ENCODE measurements at regions not wholly inside any gene's neighbourhood (a gene's known extent, or its start where the extent isn't known, plus 50 kb on each side); places are given as distances from the start of the nearest gene placed in this dataset.

DNA sequence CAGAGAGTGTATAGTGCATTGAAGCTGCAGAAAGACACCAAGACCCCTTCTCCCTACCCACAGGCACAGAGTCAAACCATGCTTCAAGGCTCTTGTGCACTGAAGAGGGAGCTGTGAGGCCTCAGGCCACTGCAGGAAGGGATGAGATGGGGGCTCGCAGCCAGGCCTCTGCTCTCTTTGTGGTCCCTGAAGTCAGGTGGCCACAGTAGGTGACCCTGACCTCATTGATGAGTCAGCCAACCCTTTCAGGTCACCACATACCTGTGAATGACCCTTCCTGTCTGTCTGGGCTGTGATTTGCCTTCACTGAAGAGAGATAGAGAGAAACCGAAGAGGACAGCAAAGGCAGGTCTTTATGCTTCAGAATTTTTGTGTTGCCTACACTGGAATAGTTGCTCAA lies 372.1 kb downstream of the ACTL7B start:
- intact Hi-C loops (cut with micrococcal nuclease) = no loop called here
- DNase-seq (ENCODE audit: low spot score) = no peak
- H3K27ac Mint-ChIP-seq = no peak overlapping the region
- no peaks in the 10 kb centered on the region for H3K36me3 Mint-ChIP-seq (ENCODE audit: low read depth)
- H3K9me3 Mint-ChIP-seq = no peaks in the 10 kb centered on the region
- no peaks in the 10 kb centered on the region for H3K4me1 Mint-ChIP-seq (ENCODE audit: low read depth)
- no peak overlapping the region for H3K4me3 Mint-ChIP-seq
- H3K27me3 Mint-ChIP-seq (ENCODE audit: insufficient read depth) = no peaks in the 10 kb centered on the region

GRCh38 chr9:108479989-108480652 lies 375.7 kb downstream of the ACTL7B start:
- no peak for DNase-seq (ENCODE audit: low spot score)
- H3K27ac Mint-ChIP-seq = no peak overlapping the region
- no peaks in the 10 kb centered on the region for H3K9me3 Mint-ChIP-seq
- H3K4me3 Mint-ChIP-seq = no peak overlapping the region
- no peaks in the 10 kb centered on the region for H3K4me1 Mint-ChIP-seq (ENCODE audit: low read depth)
- H3K27me3 Mint-ChIP-seq (ENCODE audit: insufficient read depth) = no peaks in the 10 kb centered on the region
- H3K36me3 Mint-ChIP-seq (ENCODE audit: low read depth) = no peaks in the 10 kb centered on the region
- intact Hi-C loops (cut with micrococcal nuclease) = no loop called here

- Mint-ChIP-seq H3K36me3 (ENCODE audit: low read depth) (no peaks in the 10 kb centered on the region), H3K27ac (no peak overlapping the region), H3K4me1 (ENCODE audit: low read depth) (no peaks in the 10 kb centered on the region), H3K4me3 (no peak overlapping the region), H3K9me3 (no peaks in the 10 kb centered on the region), H3K27me3 (ENCODE audit: insufficient read depth) (no peaks in the 10 kb centered on the region)
- intact Hi-C loops (cut with micrococcal nuclease) = no loop called here
- DNase-seq (ENCODE audit: low spot score) = no peak
Observed at GRCh38 chr9:108478431-108479332, 377.1 kb downstream of the ACTL7B start.

- no peak overlapping the region for H3K27ac Mint-ChIP-seq
- intact Hi-C loops (cut with micrococcal nuclease) = no loop called here
- DNase-seq (ENCODE audit: low spot score) = no peak
- no peak overlapping the region for H3K4me3 Mint-ChIP-seq
- H3K9me3 Mint-ChIP-seq = no peaks in the 10 kb centered on the region
- H3K4me1 Mint-ChIP-seq (ENCODE audit: low read depth) = no peaks in the 10 kb centered on the region
- H3K36me3 Mint-ChIP-seq (ENCODE audit: low read depth) = no peaks in the 10 kb centered on the region
- no peaks in the 10 kb centered on the region for H3K27me3 Mint-ChIP-seq (ENCODE audit: insufficient read depth)
Observed at GRCh38 chr9:108477529-108478006, 378.2 kb downstream of the ACTL7B start.

DNA sequence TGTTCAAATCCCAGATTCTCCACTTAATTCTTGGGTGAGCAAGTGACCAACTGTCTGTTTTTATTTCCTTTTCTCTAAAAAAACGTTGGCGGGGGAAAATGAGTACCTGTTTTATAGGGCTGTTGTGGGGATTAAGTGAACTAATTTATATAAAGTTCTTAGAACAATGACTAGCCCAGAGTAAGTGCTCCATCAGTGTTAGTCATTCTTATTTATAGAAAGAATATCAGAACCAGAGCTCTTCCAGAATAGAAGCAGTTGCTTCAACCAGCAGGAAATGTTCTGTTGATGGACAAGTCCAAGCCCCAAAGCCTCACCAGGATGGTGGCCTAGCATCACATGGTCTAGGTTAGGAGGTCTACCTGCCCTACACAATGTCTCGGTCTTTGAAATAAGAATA lies 379.2 kb downstream of the ACTL7B start:
- Mint-ChIP-seq H3K4me3 (no peak overlapping the region), H3K27me3 (ENCODE audit: insufficient read depth) (no peaks in the 10 kb centered on the region), H3K9me3 (no peaks in the 10 kb centered on the region), H3K4me1 (ENCODE audit: low read depth) (no peaks in the 10 kb centered on the region), H3K36me3 (ENCODE audit: low read depth) (no peaks in the 10 kb centered on the region), H3K27ac (no peak overlapping the region)
- intact Hi-C loops (cut with micrococcal nuclease) = no loop called here
- DNase-seq (ENCODE audit: low spot score) = no peak

DNA sequence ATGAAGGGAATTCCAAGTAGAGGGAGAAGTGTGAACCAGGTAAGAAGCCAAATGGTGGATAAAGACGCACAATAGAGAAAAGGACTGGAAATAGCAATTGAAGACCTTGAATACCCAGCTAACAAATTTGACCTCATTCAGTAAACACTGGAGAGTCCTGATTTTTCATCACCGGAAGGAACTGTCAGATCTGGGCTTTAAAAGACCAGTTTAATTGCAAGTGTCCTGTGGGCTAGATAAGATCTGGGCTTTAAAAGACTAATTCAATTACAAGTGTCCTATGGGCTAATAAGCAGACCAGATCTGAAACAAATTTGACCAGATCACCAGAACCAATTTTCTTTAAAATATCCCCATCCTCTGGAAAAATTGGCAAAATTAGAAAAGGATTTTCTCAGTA lies 380.0 kb downstream of the ACTL7B start:
- Mint-ChIP-seq H3K9me3 (no peaks in the 10 kb centered on the region), H3K4me3 (no peak overlapping the region), H3K27ac (no peak overlapping the region), H3K4me1 (ENCODE audit: low read depth) (no peaks in the 10 kb centered on the region), H3K27me3 (ENCODE audit: insufficient read depth) (no peaks in the 10 kb centered on the region), H3K36me3 (ENCODE audit: low read depth) (no peaks in the 10 kb centered on the region)
- no peak for DNase-seq (ENCODE audit: low spot score)
- intact Hi-C loops (cut with micrococcal nuclease) = no loop called here

DNA sequence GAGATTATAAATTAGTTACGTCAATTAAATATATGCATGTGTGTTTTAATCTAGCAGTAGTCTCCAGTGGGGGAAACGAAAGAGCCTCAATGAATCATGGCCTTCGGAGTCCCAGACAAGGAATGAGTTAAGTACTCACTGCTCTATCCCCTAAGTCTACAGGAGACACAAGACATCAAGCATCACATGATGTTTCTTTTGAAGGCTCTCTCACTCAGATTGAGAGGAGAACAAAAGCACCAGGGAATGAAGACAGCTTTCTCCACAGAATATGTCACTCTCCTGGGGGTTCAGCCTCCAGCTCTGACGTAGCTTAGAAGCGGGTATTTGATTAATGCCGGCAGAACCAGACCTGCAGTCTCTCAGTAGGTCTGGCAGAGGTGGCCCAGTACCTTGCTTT lies 381.4 kb downstream of the ACTL7B start:
- intact Hi-C loops (cut with micrococcal nuclease) = no loop called here
- Mint-ChIP-seq H3K27me3 (ENCODE audit: insufficient read depth) (no peaks in the 10 kb centered on the region), H3K9me3 (no peaks in the 10 kb centered on the region), H3K27ac (no peak overlapping the region), H3K4me1 (ENCODE audit: low read depth) (no peaks in the 10 kb centered on the region), H3K36me3 (ENCODE audit: low read depth) (no peaks in the 10 kb centered on the region), H3K4me3 (no peak overlapping the region)
- DNase-seq (ENCODE audit: low spot score) = no peak

DNA sequence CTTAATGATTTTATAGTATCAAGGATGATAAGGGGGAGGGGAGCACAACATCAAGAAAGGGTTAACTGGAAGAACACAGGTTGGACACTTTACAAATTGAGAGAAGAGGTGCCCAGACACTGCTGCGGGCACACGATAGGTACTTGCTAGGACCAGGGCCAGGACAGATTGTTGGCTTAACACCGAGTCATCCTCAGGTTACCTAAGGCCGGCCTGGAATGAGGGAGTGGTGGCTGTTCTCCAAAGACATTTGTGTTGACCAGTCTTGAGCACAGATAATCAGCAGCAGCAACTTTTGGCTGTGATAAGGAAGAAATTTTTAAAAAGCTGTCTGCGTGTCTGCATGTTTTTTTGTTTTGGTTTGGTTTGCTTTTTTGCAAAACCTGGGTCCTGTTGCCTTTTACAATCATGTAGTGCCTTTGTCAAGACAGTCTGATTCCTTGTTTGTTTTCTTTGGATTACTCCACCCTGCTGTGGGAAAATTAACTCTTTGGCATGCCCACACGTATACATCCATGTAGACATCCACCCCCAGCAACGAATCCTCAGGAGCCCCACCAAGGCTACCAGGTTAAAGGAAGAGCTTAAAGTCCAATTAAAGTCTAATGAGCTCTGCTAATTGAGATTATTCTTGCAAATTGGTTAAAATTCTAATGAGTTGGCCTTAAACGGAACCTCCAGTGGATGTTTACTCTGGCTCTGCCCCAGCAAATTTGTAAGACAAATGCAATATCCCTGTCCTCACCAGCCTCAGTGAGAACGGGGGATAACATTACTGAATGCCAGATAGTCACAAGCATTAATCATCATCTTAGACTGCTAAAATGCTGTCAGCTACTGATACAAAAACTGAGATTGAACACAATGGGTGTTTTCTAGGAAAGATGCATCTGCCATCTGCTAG lies 382.3 kb downstream of the ACTL7B start:
- intact Hi-C loops (cut with micrococcal nuclease) = no loop called here
- no peak for DNase-seq (ENCODE audit: low spot score)
- no peaks in the 10 kb centered on the region for H3K27me3 Mint-ChIP-seq (ENCODE audit: insufficient read depth)
- no peaks in the 10 kb centered on the region for H3K4me1 Mint-ChIP-seq (ENCODE audit: low read depth)
- no peak overlapping the region for H3K27ac Mint-ChIP-seq
- H3K36me3 Mint-ChIP-seq (ENCODE audit: low read depth) = no peaks in the 10 kb centered on the region
- H3K4me3 Mint-ChIP-seq = no peak overlapping the region
- H3K9me3 Mint-ChIP-seq = no peaks in the 10 kb centered on the region

DNA sequence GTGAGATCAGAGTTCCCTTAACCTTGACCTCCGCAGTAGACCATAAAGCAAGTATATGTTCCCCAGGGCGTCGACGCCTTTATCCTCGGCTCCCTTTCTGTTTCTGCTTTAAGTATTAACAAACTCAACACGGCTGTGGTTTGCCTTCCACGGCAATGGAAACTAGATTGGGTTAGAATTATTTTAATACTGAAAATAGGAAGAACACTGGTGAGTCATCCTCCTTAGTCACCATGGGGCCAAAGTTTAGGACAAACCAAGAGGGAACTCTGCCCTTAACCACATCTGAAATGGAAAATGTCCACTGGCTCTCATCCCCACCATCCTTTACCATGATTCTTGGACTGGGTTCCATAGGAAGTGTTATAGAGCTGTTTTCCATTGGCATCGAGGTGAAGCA lies 386.1 kb downstream of the ACTL7B start:
- Mint-ChIP-seq H3K4me1 (ENCODE audit: low read depth) (no peaks in the 10 kb centered on the region), H3K36me3 (ENCODE audit: low read depth) (no peaks in the 10 kb centered on the region), H3K9me3 (no peaks in the 10 kb centered on the region), H3K27ac (no peak overlapping the region), H3K27me3 (ENCODE audit: insufficient read depth) (no peaks in the 10 kb centered on the region), H3K4me3 (no peak overlapping the region)
- intact Hi-C loops (cut with micrococcal nuclease) = no loop called here
- DNase-seq (ENCODE audit: low spot score) = no peak

GRCh38 chr9:108468364-108468763 lies 387.4 kb downstream of the ACTL7B start:
- Mint-ChIP-seq H3K27ac (no peak overlapping the region), H3K27me3 (ENCODE audit: insufficient read depth) (no peaks in the 10 kb centered on the region), H3K4me1 (ENCODE audit: low read depth) (no peaks in the 10 kb centered on the region), H3K4me3 (no peak overlapping the region), H3K36me3 (ENCODE audit: low read depth) (no peaks in the 10 kb centered on the region), H3K9me3 (no peaks in the 10 kb centered on the region)
- DNase-seq (ENCODE audit: low spot score) = no peak
- intact Hi-C loops (cut with micrococcal nuclease) = no loop called here

GRCh38 chr9:108467653-108468324 lies 388.0 kb downstream of the ACTL7B start:
- H3K27me3 Mint-ChIP-seq (ENCODE audit: insufficient read depth) = no peaks in the 10 kb centered on the region

DNA sequence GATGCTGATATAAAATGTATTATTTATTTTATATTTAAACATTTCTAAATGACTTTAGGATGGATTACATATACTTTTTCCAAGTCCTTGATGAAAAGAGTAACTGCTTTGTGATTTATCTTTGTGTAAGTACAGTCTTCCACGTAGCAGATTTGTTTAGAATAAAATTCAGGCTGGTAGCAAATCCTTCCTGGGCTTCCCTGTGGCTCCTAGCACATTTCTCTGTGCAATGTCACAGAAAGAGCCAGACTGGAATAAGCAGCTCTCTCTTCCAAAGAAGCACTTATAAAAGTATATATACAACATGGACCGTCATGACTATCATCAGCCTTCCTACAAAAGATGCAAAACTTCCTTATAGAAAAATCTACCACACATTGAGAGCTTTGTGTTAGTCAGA lies 388.6 kb downstream of the ACTL7B start:
- Mint-ChIP-seq H3K36me3 (ENCODE audit: low read depth) (no peaks in the 10 kb centered on the region), H3K27ac (no peak overlapping the region), H3K4me3 (no peak overlapping the region), H3K9me3 (no peaks in the 10 kb centered on the region), H3K4me1 (ENCODE audit: low read depth) (no peaks in the 10 kb centered on the region), H3K27me3 (ENCODE audit: insufficient read depth) (no peaks in the 10 kb centered on the region)
- intact Hi-C loops (cut with micrococcal nuclease) = no loop called here
- DNase-seq (ENCODE audit: low spot score) = no peak

More at GRCh38 chr9:108467653-108468324, 388.0 kb downstream of the ACTL7B start:
- Mint-ChIP-seq H3K4me3 (no peak overlapping the region), H3K4me1 (ENCODE audit: low read depth) (no peaks in the 10 kb centered on the region), H3K36me3 (ENCODE audit: low read depth) (no peaks in the 10 kb centered on the region), H3K9me3 (no peaks in the 10 kb centered on the region), H3K27ac (no peak overlapping the region)
- intact Hi-C loops (cut with micrococcal nuclease) = no loop called here
- no peak for DNase-seq (ENCODE audit: low spot score)

All from activated T-helper 1 cell treated with anti-CD3 and anti-CD28 coated beads, Interleukin-12 subunit alpha, Interleukin-12 subunit beta, Interleukin-2, Interleukin-4 antibody, amounts not matched to agents 30 ng/mL and 10 ng/mL and 1 ng/mL, durations not matched to agents 14 hours and 24 hours and 36 hours (primary cell).